PFSK-1 (cell line): ENCODE measurements at regions not wholly inside any gene's neighbourhood (a gene's known extent, or its start where the extent isn't known, plus 50 kb on each side); places are given as distances from the start of the nearest gene placed in this dataset.

Experiments
- FOXP2 ChIP-seq: optimal IDR thresholded peaks from 2 replicates; pipeline ENCODE3; 2011; ENCODE audit warnings: borderline replicate concordance, control low read depth, inconsistent platforms; ENCODE audit not compliant: insufficient read depth; ENCODE audit errors: extremely low read length, extremely low read depth
- POLR2AphosphoS5 ChIP-seq: IDR thresholded peaks from 2 replicates; pipeline ENCODE4 v1.6.1; 2012; ENCODE audit warnings: low read depth, mild to moderate bottlenecking, control low read depth, low read length, moderate library complexity
- REST ChIP-seq, 2 experiments: IDR thresholded peaks; 2 replicates each; pipeline versions ENCODE4 v1.6.1 to v1.8.0; 2011 to 2012; ENCODE audit warnings: low read depth in 2 of 2, low read length in 2 of 2, control low read depth in 1 of 2, inconsistent platforms in 1 of 2, mild to moderate bottlenecking in 1 of 2, moderate library complexity in 1 of 2; ENCODE audit not compliant: insufficient read depth in 1 of 2
- SIN3A ChIP-seq: IDR thresholded peaks from 2 replicates; pipeline ENCODE4 v1.6.1; 2012; ENCODE audit warnings: mild to moderate bottlenecking, low read length, moderate library complexity, borderline replicate concordance; ENCODE audit not compliant: insufficient read depth
- TAF1 ChIP-seq: IDR thresholded peaks from 2 replicates; pipeline ENCODE4 v1.6.1; 2012; ENCODE audit warnings: low read length, control low read depth, borderline replicate concordance; ENCODE audit not compliant: insufficient read depth

GRCh38 chr12:18982226-18982949, 147.1 kb upstream of the PLEKHA5 start:
- no peak for TF ChIP-seq REST (IDR thresholded peaks at IDR 0.05; ENCODE audit: insufficient read depth in 1 of 2, low read depth in 2 of 2, low read length in 2 of 2)
- TF ChIP-seq SIN3A: no peak
- TF ChIP-seq TAF1: no peak
- TF ChIP-seq FOXP2: no peak
- TF ChIP-seq POLR2AphosphoS5: no peak

GRCh38 chr12:18983854-18984253, 145.7 kb upstream of the PLEKHA5 start:
- no peak for TF ChIP-seq TAF1
- TF ChIP-seq REST (IDR thresholded peaks at IDR 0.05; ENCODE audit: insufficient read depth in 1 of 2, low read depth in 2 of 2, low read length in 2 of 2): no peak
- TF ChIP-seq SIN3A: no peak
- TF ChIP-seq POLR2AphosphoS5: no peak
- TF ChIP-seq FOXP2: no peak

- no peak for TF ChIP-seq FOXP2
- TF ChIP-seq SIN3A: no peak
- TF ChIP-seq POLR2AphosphoS5: no peak
- TF ChIP-seq REST (IDR thresholded peaks at IDR 0.05; ENCODE audit: insufficient read depth in 1 of 2, low read depth in 2 of 2, low read length in 2 of 2): no peak
- TF ChIP-seq TAF1: no peak
Measured at GRCh38 chr12:18990856-18991255, 138.7 kb upstream of the PLEKHA5 start.

- TF ChIP-seq REST (IDR thresholded peaks at IDR 0.05; ENCODE audit: insufficient read depth in 1 of 2, low read depth in 2 of 2, low read length in 2 of 2) (no peak), SIN3A (no peak), FOXP2 (no peak), TAF1 (no peak)
Measured at GRCh38 chr12:18992336-18992735, 137.2 kb upstream of the PLEKHA5 start.
